Kidney capillary endothelial cell (primary cell): ENCODE measurements at regions not wholly inside any gene's neighbourhood (a gene's known extent, or its start where the extent isn't known, plus 50 kb on each side); places are given as distances from the start of the nearest gene placed in this dataset.
A peak's percentile ranks its signal among the peaks of the same experiment; 100 is the strongest.

ENCODE experiments used
- DNase-seq: peaks from one replicate; pipeline ENCODE4 v3.0.0-alpha.2; 2018; ENCODE audit warnings: low spot score

DNA sequence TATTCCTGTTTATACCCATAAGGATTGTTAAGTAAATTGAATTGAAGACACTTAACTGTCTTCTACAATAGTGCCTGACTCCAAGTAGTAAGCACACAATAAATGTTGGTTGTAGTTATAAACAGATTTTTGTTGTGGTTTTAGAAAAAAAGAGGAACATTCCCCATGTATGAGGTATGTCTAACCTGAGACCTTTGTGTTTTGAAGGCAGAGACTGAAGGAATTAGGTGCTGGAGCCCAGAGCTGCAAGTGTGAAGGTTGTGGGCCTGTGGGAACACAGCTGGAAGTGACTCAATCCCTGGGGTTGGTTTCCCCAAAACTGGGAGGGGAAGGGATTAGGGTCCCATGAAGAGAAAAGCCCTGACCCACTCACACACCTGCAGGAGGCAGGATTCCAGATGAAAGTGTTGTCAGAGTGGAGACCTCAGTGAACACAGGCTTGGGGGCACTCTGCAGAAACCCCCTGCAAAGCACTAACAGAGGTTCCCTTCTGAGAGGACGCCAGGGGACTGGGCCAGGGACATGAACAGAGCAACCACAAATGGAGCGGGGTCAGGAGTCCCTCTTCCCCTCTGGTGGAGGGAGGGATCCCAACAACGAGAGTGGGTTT lies 265.1 kb upstream of the KLF14 start:
- DNase-seq, result no peak

DNA sequence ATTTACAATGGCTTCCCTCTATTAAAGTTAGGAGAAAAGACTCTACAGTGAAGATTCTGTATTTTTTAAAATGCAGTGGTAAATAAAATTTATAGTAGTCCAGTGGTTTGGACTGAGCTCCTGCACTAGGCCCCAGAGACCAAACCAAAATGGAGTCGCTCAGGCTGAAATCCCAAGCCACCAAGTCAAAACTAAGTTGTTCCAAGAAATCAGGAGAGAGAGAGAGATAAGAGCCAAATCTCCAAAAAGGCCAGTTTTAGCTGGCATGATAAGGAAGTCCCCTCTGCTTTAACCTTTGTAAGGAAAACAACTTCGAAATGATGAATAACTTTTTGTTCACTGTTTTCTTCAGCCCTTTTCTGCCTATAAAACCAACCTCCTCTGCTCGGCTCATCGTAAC lies 265.9 kb upstream of the KLF14 start:
- DNase-seq, result no peak

DNA sequence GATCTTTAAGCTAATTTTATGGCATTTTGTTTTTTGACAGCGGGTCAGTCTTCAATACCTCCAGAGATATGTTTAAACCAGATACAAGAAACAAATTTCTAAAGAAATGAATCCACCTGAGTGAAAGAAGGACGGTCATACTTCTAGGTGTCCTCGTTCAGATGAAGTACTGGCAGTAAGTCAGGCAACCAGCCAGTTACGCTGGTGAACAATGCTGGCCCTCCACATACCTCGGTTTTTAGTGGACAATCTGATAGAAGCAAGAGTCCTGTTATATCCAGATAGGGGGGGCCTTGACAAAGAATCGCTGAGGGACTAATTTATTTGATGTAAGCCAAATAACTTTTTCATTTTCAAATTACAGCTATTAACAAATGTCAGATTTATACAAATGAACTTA lies 266.4 kb upstream of the KLF14 start:
- DNase-seq, result no peak

DNA sequence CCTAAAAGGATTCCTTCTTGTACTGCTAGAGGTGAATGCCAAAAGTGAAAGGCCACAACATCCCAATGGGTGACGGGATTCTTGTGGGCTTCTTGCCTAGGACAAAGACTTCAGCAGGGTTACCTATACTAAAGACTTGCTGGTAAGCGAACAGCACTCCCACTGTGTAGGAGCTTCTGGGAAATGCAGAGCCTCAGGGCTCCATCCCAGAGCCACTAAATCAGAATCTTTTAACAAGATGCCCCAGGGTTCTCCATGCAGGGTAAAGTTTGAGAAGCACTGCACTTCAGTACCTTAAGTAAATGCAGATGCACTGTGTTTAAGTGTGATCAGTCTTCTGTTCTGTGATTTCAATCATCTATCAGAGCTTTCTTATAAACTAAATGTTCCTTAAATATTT lies 266.9 kb upstream of the KLF14 start:
- DNase-seq, result no peak

DNA sequence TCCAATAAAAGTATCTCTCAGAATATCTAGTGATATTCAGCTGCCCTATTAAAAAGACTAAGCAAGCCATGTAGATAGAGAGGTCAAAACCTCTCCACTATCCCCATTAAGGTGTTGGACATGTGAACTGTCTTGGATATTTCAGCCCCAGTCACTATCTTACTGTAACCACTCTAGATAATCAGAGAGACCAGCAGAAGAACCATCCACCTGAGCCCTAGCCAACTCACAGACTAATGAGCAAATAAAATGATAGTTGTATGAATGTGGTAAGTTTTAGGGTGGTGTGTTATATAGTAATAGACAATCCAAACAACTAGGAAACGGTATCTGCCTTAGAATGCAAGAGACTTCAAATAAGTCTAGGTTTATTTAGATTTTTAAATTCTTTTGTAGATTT lies 268.6 kb upstream of the KLF14 start:
- DNase-seq, result no peak

DNA sequence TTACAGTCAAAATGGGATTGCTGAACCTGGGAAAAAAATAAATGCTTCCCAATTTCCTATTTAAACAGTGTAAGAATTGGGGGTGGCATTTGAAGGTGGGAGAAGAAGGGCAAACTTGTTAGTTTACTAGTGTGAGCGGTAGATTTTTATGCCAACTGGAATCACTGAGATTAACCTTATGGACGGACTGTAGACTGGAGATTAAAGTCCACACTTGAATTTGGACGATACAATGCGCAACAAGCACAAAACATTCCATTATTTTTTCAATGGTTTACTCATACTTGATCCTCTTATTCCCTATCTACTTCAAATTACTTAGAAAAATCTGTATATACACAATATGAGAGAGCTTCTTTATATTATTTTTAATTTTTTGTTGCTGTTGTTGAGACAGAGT lies 269.6 kb upstream of the KLF14 start:
- no peak for DNase-seq

DNA sequence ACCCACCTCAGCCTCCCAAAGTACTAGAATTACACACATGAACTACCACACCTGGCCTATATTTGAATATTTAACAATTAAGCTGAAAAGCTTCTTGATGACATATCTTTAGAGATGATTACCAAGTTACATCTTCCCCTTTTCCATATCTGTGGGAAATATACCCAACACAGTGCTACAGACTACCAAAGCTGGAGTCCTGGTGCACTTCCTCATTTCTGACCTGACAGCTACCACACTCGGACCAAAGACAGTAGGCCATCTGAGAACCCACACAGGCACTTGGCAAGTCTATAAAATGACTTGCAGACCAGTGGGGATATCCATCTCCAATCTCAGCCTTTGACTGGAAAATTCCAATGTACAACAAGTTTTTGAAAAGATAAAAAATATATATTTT lies 270.4 kb upstream of the KLF14 start:
- DNase-seq, result no peak

DNA sequence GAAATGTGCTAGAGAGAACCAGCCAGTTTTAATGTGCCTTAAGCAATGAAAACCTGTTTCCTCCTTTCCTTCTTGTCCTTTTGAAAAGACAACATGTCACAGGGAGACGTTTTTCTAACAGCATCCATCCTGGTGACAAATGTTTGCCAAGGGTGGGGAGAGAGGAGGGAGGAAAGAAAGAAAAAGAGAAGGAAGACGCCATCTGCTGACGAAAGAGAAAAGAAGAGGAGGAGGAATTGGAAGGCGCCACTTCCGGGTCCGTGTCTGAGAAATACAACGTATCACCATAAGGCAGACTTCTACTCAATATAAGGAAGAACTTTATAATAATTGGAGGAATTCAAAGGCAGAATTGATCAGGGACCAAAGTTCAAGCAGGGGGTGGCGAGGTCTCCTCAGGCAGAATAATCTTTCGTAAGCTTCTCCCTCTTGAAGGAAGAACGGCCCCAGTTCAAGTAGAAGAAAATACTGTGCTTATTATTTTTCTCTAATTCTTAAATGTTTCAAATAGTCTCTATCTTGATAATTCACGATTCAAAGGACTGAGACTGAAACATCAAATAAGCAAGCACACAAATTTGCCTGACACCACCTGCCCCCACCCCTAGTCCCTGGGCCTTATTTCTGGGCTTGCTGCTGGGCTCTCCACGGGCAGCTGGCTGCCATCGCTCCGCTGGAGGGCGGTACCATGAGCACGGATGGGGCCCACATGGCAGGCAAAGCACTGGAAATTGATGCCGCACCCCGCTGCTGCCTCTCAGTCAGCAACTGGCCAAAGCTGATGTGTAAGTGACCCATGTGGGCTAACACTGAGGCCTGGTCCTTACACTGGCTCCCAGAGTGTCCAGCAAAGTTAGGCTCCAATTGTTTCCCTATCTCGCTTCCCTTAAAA lies 273.7 kb upstream of the KLF14 start:
- peak; percentile 53 for DNase-seq

DNA sequence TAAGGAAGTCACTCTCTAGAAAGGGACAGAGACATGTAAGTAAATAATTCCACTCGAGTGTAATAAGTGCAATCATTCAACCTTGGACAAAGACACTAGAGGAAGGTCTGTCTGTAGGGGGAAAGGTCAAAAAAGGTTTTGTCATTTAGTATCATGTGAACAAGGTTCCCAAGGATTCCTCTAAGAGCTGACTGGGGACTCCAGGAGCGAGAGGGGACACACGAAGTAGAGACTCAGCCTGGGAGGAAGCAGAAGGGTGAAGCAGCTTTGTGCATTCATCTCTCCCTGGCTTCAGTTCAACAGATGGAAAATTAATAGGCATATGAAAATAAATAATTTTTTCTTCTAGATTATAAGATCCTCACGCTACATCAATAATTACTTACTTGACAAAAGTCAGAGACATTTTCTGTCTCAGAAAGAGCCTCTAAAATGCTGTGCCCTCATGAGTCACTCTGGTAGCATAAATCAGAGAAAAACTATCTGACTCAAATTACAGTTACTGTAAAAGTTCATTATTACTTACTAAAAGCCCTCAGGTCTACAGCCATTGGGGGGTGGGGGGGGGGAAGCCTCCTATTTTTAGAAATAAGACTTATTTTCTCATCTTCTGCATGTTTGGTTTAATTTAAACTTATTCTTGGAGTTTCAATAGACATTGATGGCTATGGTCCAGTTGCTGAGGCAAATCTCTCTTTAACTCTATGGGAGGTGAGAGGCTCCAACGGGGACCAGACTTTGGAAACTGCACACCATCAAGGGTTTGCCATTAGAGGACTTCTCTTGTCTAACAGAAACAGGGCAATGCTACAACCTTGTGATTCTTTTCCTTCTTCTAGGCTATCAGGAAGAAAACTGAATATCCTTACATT lies 275.1 kb upstream of the KLF14 start:
- DNase-seq, result no peak

DNA sequence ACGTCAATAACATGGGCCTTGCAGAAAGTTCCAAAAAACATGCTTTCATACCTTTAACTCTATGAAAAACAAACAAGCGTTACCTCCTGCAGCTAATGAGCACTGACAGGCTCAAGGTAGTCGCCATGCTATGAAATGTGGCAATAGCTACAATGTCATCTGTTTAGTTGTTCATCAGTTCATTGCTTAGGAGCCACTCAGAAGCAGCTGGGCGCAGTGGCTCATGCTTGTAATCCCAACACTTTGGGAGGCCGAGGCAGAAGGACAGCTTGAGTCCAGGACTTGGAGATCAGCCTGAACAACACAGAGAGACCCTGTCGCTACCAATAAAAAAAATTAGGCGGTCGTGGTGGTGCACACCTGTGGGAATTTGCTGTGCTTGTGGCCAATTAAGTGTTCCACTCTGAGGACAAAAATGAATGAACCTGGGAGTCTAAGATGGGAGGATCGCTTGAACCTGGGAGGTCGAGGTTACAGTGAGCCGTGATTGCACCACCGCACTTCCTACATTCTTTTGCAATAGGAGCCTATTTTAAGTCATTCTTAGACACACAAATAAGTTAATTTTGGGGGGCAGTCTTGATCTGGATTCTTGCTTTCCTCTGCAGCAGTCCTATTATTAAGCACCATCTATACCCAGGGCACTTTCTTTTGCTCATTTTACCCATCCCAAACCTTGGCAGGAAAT lies 276.2 kb upstream of the KLF14 start:
- DNase-seq, result no peak

DNA sequence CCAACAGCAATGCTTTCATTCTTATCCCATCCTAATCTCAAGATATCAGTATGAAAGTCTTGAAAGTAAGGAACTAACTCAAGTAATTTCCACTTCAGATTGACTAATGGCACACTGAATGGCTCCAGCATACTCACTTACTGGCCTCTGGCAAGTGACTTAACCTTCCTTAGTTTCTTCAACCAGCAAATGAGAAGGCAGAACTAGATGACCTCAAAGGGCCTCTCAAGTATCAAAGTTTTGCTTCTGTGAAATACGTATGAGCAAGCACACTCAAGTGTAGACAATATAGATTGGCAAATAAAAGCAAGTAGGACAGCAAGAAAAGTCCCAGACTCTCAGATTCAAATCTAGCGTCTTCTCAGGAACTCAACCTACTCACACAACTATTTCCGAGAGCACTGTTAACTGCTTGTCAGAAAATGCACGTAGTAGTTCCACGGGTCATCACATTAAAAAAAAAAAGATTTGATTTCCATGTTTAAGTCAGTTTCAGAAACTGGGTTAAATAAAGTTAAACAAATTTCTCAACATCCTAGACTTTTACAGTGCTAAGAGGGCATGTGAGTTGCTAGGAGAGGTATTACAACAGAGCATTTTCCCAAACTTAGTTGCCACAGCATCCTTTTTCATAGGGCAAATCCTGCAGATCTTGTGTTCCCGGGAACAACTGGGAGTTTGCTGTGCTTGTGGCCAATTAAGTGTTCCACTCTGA lies 276.9 kb upstream of the KLF14 start:
- no peak for DNase-seq

DNA sequence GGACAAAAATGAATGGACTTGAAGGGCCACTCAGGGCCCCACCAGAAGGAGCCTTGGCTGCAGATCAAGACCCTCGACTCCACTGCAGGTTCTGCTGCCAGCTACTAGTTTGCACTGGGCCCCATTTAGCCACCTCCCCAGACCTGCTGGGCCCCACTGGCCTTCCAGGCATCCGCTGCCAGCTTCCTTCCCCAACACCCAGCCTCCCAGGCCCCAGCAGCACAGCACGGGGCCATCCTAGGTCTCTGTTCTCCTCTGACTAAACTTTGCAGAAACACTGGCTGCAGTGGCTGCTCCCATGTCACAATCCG lies 277.4 kb upstream of the KLF14 start:
- no peak for DNase-seq

DNA sequence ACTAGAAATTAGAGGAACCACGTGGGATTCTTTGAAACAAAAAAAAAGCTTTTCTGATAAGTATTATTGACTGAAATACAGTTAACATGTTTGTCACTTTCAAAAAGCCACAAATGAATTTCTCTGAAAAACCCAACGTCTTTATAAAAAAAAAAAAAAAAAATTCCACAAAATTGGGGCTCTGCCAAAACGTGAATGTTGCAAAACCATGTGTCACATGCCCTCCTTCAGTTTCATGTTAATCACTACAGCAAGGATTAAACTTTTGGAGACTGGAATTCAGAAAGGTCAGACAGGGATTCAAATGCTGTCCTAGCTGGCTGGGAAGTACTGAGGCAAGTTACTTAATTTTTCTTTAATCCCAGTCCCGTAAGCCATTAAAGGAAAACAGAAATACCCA lies 278.0 kb upstream of the KLF14 start:
- DNase-seq, result no peak

DNA sequence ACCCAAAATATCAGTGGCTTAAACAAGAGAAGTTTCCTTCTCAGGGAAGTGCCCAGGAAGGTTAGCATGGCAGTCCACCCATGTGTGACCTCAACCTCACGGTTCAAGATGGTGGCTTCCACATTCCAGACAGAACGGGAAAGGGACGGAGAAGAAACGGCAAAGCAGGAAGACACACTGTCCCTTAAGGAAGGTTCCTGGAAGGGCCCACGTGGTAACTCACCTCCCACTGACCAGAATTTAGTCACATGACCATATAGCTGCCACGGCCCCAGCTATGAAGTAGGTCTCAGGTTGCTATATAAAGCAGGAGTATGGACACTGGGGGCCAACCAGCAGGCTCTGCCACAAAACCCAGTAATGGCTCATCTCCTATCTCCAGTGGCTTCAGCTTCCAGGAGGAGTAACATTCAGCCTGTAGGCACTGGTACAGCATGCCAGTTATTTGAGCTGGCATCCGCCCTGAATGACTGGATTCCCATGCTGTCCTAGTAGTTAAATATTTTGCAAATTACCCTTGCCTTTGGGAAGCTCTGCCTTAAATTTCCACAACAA lies 278.5 kb upstream of the KLF14 start:
- DNase-seq, result no peak

DNA sequence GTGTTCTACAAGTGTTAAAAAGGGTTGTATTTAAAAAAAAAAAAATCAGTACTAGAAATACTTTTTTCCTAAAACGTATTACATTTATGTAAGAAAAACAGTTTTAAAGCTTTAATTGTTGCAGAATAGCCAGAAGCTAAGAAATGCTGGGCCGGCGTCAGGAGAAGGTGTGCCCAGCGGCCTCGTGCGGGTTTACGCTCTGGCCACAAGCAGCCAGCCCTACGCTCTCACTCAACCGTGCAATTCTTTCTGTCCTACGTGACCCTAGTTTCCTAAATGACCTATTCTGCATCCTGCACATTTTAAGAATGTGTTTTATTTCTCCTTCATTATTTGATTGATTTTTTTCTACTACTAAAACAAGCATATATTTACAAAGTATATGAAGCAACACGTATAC lies 279.7 kb upstream of the KLF14 start:
- no peak for DNase-seq

DNA sequence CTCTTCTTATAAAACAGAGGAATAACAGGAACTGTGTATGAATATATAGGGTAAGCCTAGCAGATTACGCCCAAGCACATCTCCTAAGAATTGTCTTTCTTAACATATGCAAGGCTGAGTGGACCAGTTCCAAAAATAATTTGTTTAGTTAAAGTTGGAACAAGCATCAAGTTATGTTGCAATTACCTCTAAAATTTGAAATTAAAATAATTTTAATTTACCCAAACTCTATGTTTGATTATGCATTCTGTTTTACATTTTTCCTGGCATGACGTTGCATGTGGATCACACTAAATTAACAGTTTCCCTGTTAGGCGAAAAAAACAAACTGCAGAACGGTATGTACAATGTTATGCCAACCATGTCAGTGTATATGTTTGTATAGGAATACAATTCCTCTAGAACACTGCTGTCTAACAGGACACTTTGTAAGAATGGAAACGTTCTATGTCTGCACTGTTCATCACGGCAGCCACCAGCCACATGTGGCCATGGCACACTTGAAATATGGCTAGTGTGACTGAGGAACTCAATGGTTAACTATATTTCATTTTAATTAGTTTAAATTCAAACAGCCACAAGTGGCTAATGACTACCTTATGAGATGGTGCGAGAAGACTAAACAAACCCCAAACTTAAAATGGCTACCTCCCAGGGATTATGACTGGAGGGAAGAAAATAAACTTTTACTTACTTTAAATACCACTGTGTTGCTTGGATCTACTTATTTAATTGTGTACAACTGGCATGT lies 281.1 kb upstream of the KLF14 start:
- DNase-seq, result no peak

DNA sequence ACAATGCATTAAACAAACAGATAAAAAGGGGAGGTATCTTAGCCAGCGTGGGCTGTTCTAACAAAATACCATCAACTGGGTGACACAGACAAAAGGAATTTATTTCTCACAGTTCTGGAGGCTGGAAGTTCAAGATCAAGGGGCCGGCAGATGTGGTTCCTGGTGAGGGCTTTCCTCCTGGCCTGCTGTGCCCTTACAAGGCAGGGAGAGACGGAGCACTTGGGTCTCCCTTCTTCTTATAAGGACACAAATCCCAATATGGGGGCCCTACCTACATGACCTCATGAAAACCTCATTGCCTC lies 281.6 kb upstream of the KLF14 start:
- no peak for DNase-seq

DNA sequence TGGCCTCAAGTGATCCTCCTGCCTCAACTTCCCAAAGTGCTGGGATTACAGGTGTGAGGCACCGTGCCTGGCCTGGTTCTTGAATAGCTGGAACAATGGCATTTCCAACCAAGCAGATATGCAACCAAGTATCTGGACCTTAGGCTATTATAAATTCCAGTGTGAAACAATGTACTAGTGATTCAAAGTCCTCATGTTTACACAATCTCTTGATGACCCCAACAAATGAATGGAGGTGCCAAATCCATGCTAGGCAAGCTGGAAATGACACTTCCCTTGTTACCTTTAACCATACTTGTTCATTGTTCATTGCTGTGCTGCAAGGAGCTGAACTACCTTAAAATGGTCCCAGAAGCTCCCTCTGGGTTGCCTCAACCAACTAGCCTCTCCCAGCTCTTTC lies 282.2 kb upstream of the KLF14 start:
- DNase-seq, result no peak

DNA sequence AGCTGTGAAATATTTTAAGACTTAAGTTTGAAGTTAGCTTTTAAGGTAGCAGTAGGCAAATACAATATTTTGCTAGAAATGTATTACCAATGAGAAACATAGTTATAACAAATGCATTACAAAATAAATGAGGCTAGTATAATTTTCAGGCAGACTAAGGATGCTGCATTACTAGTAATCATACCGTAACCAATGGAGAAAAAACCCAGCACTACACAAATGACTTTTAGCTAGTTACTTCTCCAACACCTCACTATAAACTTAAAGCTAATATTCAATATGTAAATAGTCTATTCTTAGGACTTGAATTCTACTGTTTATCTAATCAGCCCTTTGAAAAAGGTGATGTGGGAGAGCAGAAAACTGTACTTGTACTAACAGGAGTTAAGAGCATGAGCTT lies 285.3 kb upstream of the KLF14 start:
- no peak for DNase-seq

DNA sequence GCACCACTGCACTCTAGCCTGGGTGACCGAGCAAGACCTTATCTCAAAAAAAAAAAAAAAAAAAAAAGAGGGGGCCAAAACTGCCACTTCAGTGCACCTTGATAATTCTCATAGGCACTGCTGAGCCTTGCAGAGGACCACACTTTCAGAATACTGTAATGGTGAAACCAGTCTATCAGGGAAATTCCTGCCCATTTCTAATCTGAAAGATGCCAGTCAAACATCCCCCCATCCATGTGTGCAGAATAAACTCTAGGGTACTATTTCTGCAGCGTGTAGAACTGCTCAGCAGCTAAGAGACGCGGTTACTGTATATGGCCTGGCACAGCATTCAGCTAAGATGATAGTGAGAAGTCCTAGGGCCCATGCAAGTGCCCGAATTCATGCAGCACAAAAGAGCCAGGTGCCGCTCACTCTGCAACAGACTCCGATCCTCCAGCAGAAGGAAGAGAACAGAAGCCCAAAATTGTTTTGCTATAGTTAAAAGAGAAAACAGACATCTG lies 286.8 kb upstream of the KLF14 start:
- DNase-seq, result no peak

DNA sequence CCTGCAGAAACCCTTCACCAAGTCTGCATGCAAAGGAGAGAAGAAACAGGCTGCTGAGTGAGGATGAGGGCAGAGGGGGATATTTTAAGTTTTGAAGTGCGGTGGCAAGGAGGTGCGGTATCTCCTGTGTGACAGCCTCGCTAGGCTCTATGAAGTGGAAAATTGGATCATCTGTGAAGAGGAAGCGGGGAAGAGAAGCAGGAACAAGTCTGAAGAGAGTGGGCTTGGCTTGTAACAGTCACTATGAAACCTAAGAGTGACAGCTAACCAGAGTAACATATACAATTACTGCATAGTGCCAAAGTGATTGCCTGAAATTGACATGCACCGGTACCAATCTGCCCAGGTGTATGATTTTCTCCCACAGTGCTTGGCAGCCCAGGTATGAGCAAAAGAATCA lies 287.5 kb upstream of the KLF14 start:
- no peak for DNase-seq
